LoVo (cell line): ENCODE measurements at regions not wholly inside any gene's neighbourhood (a gene's known extent, or its start where the extent isn't known, plus 50 kb on each side); places are given as distances from the start of the nearest gene placed in this dataset.
A peak's percentile ranks its signal among the peaks of the same experiment; 100 is the strongest.
"Not testable (repeated sequence)": the region's sequence is repeated elsewhere in the genome, so short reads cannot be mapped to it uniquely, and the experiment has no call there.

Experiments
- DNase-seq: peaks from one replicate; pipeline ENCODE4 v3.0.0-alpha.2; 2016; ENCODE audit warnings: low spot score

GRCh38 chr9:106758911-106759310 is 104.1 kb upstream of the ZNF462 start:
- no peak for DNase-seq

DNA sequence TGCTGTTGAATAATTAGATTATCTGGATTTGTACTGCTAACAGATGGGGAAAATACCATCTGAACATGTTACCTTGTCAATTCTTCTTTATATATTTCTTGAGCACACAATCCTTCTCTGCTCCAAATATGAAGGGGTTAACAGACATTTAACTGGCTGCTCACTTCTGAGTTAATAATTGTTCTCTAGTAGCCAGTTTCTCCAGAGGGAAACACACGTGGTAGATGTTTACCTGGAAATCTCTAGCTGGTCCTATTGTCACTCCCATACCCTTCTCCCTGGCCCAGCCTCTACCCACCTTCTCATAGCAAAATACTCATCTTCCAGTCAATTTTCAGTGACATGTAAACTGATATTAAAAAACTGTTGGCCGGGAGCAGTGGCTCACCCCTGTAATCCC is 101.5 kb upstream of the ZNF462 start:
- no peak for DNase-seq

GRCh38 chr9:106766616-106767015 is 96.3 kb upstream of the ZNF462 start:
- DNase-seq: no peak

DNA sequence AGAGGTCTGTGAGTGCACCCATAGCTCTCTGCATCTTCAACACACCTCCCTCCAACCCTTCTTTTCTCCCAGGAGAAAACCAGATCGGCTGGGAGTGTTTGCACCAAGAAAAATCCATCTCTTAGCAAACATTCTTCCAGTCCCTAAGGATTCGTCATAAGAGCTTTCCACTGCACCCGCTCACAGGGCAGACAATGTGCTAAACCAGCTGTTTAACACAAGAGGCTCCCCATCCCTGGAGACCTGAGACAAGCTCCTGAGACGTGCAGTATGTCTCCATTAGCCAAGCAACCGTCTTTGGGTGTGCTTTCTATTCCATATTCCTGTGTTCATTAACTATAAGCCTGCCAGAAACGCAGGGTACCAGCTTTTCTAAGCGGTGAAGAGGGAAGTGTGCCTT is 93.6 kb upstream of the ZNF462 start:
- no peak for DNase-seq

- no peak for DNase-seq
Measured at GRCh38 chr9:106771608-106772007, 91.4 kb upstream of the ZNF462 start.

- no peak for DNase-seq
Measured at GRCh38 chr9:106772523-106773290, 90.3 kb upstream of the ZNF462 start.

GRCh38 chr9:106773750-106774149 is 89.2 kb upstream of the ZNF462 start:
- DNase-seq: no peak

DNA sequence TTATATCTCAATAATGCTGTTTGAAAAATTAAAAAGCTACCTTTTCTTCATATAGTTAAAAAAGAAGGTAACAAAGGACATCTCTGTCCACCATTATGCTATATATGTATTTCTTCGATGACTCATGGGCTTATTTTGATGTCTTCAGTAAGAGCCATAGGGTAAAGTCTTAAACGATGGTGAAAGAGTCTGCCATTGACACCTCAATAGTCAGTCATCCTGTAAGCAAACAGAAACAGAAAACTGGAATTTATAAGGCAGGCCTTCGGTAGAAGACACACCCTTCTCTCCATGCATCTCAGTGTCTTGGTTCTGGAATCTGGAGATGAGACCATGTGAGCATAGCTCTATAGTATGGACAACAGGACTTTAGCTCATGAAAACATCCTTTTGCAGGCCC is 87.0 kb upstream of the ZNF462 start:
- no peak for DNase-seq

DNA sequence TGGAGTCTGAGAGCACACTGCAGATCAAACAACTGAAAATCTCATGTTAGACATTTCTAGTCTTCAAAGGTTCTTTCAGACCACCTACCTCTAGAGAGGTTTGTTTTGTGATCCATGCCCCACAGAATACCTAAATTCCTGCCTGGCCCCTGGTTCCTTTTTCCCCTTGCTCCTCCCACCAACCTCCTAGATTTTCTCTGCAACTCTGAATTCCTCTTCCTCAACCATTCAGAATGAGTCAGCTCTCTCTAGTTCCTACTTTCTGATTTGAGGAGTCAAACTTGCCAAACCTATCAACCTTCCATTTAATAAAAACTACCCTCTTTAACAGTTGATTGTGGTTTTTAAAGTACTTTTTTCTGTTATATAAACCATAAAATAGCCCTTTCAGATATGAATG is 83.2 kb upstream of the ZNF462 start:
- no peak for DNase-seq

DNA sequence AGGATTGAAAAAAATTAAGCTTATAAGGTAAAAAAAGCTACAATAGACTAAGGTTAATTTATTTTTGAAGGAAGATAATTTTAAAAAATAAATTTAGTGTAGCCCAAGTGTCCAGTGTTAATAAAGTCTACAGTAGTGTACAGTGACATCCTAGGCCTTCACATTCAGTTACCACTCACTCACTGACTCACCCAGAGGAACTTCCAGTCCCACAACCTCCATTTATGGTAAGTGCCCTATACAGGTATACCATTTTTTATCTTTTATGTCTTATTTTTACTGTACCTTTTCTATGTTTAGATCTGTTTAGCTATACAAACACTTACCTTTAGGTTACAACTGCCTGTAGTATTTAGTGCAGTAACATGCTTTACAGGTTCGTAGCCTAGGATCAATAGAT is 79.8 kb upstream of the ZNF462 start:
- no peak for DNase-seq

DNA sequence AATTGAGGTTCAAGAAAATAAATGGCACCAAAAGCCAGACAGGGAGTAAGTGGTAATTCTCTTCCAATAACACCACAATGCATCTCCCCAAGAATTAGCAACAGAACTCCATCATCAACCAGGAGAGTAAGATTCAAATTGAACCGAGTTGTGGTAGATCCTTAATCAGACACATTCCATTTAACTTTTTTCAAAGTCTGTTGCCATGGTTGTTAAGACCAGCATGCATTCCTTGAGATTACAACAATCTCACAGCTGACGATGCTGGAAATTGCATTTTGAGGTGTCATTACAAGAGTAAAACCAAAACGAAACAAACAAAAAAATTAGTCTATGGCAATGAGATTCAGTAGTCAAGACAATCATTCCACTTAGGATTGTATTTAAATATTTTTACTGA is 78.9 kb upstream of the ZNF462 start:
- no peak for DNase-seq

- no peak for DNase-seq
Measured at GRCh38 chr9:106785200-106785599, 77.8 kb upstream of the ZNF462 start.

DNA sequence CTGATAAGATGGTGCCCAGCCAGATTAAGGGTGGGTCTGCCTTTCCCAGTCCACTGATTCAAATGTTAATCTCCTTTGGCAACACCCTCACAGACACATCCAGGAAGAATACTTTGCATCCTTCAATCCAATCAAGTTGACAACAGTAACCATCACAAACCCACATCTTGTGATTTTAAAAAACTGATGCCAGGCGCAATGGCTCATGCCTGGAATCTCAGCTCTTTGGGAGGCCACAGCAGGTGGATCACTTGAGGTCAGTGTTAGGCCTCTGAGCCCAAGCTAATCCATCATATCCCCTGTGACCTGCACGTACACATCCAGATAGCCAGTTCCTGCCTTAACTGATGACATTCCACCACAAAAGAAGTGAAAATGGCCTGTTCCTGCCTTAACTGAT is 74.9 kb upstream of the ZNF462 start:
- not testable (repeated sequence) for DNase-seq

DNA sequence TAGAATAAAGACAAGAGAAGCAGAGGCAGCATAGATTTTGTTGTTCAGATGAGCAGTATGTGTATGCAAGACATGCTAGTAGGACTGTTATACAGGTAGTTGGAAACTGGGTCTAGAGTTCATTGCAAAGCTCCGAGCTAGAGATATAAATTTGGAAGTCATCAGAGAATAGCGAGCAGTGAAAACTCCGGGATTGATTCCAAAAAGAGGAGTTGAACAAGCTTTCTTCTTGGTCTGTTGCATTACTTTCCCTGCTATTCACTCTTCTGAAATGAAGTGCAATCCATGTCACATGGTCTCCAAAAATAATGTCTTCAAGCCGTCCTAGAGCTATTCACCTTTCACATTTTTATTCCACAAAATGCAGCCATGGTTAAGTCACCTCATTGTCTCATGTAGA is 67.9 kb upstream of the ZNF462 start:
- DNase-seq: no peak

DNA sequence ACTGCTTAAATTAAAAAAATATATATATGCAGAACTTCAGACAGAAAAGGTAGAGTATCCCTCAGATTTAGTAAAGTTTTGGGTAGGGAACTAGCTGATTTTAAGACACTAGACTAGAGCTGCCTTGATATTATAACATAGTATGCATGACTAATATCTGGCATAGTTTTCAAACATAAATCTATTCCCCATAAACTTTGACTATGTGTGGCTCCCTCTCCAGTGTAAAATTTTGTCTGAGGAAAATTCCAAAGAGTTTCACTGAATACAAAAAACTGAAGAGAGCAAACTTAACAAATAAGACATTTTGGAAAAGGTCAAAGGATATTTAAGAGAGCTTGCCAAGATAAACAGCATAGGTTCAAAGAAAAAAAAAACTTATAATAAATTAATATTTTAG is 66.2 kb upstream of the ZNF462 start:
- DNase-seq: no peak

- DNase-seq: peak; percentile 56
Measured at GRCh38 chr9:106797299-106797698, 65.7 kb upstream of the ZNF462 start.

- no peak for DNase-seq
Measured at GRCh38 chr9:106798016-106798799, 64.8 kb upstream of the ZNF462 start.

- no peak for DNase-seq
Measured at GRCh38 chr9:106799152-106799551, 63.8 kb upstream of the ZNF462 start.

GRCh38 chr9:106800701-106801270 is 62.2 kb upstream of the ZNF462 start:
- DNase-seq: no peak

GRCh38 chr9:106801816-106802215 is 61.1 kb upstream of the ZNF462 start:
- no peak for DNase-seq
